ENCODE measurements at regions not wholly inside any gene's neighbourhood (a gene's known extent, or its start where the extent isn't known, plus 50 kb on each side); places are given as distances from the start of the nearest gene placed in this dataset.
A peak's percentile ranks its signal among the peaks of the same experiment; 100 is the strongest.

- H3K27ac ChIP-seq: no peak overlapping the region
- ChIA-PET CTCF (no interaction called here), POLR2A (ENCODE audit: low non-redundant PET) (no interaction called here)
- TF ChIP-seq, protein P1, sequence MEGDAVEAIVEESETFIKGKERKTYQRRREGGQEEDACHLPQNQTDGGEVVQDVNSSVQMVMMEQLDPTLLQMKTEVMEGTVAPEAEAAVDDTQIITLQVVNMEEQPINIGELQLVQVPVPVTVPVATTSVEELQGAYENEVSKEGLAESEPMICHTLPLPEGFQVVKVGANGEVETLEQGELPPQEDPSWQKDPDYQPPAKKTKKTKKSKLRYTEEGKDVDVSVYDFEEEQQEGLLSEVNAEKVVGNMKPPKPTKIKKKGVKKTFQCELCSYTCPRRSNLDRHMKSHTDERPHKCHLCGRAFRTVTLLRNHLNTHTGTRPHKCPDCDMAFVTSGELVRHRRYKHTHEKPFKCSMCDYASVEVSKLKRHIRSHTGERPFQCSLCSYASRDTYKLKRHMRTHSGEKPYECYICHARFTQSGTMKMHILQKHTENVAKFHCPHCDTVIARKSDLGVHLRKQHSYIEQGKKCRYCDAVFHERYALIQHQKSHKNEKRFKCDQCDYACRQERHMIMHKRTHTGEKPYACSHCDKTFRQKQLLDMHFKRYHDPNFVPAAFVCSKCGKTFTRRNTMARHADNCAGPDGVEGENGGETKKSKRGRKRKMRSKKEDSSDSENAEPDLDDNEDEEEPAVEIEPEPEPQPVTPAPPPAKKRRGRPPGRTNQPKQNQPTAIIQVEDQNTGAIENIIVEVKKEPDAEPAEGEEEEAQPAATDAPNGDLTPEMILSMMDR (conservative IDR thresholded peaks at IDR 0.05; ENCODE audit: low read depth): no peak
- no peak for DNase-seq (ENCODE audit: low spot score)
Measured at GRCh38 chr9:731474-731873, 110.0 kb upstream of the DMRT1 start.

DNA sequence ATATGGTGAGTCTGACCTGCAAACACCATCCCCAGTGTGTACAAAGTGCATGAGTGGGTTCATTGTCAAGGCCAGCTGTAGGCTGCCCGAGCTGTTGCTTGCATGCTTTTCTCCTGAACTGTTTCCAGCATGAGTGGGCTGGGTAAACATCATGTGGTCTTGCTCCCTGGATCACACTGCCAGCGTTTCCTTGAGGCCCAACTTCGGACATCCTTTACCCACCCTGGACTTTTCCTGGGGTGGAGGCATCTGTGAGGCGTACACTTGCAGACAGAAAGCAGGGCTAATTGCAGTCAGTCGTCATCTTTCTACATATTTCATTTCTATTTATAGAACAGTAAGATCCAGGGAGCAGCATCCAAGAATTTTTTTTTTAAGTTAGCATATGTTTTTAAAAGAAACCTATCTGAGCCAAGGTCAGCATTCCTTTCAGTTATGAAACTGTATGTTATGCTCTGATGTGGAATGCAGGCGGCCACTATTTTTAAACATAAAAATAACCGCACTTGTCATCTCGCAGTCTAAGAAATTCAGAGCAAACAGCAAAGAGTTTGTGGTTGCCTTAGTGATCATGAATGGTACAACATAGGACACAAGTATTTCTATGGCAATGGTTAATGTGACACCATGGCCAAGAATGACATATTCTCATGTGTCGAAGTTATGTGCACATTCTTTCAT lies 106.5 kb upstream of the DMRT1 start:
- ChIA-PET POLR2A (ENCODE audit: low non-redundant PET) (no interaction called here), CTCF (no interaction called here)
- TF ChIP-seq, protein P1 (conservative IDR thresholded peaks at IDR 0.05; ENCODE audit: low read depth): no peak
- no peak for DNase-seq (ENCODE audit: low spot score)
- peak overlapping the region; percentile 35 for H3K27ac ChIP-seq

DNA sequence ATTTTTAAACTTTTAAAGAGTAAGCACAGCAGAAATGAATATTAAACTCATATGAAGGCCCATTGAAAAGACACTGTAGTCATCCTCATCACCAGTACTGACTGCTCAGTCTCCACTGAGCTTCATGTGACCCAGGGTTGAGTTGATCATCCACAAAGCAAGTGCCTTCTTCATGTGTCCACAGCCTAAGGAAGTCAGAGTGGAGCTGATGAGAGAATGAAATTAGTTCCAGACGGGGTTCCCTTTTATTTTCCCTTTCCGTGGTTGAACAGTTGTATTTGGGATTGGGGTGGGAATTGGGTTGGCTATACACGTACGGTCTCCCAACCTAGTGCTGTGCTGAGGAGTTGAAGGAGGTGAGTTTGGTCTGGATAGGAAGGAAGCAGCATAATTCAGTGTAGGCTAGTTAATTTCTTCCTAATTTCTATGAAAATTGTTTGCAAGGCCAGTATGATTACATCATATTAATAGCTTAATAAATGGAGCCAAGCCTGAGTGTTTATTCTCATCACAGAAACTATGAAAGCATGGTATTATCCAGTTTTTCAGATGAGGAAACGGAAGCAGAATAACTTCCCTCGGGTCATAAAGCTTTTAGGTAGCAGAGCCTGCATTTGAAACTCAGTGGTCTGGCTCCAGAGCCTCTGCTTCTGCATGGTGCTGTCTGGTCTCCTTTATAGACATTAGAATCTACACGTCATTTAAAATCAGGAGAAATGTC lies 103.9 kb upstream of the DMRT1 start:
- H3K27ac ChIP-seq: peak overlapping the region; percentile 91
- TF ChIP-seq, protein P1 (conservative IDR thresholded peaks at IDR 0.05; ENCODE audit: low read depth): no peak
- POLR2A ChIA-PET (ENCODE audit: low non-redundant PET): no interaction called here
- DNase-seq (ENCODE audit: low spot score): no peak
- CTCF ChIA-PET: no interaction called here

GRCh38 chr9:738209-738915 lies 103.1 kb upstream of the DMRT1 start:
- TF ChIP-seq, protein P1 (conservative IDR thresholded peaks at IDR 0.05; ENCODE audit: low read depth): no peak
- ChIA-PET POLR2A (ENCODE audit: low non-redundant PET) (no interaction called here), CTCF (interaction anchor here (0.6 kb wide), 1 partner anchor 235 kb away, joined by 3 read pairs; no protein-coding TSS in a partner anchor)
- peak; percentile 70 for DNase-seq (ENCODE audit: low spot score)
- H3K27ac ChIP-seq: peak overlapping the region; percentile 91

- ChIA-PET CTCF (interaction anchor here (0.5 kb wide), 1 partner anchor 92 kb away, joined by 9 read pairs; no protein-coding TSS in a partner anchor), POLR2A (ENCODE audit: low non-redundant PET) (no interaction called here)
- no peak overlapping the region for H3K27ac ChIP-seq
- TF ChIP-seq, protein P1 (conservative IDR thresholded peaks at IDR 0.05; ENCODE audit: low read depth): no peak
- no peak for DNase-seq (ENCODE audit: low spot score)
Measured at GRCh38 chr9:739362-739761, 102.1 kb upstream of the DMRT1 start.

GRCh38 chr9:740221-740620 lies 101.3 kb upstream of the DMRT1 start:
- no peak overlapping the region for H3K27ac ChIP-seq
- TF ChIP-seq, protein P1 (conservative IDR thresholded peaks at IDR 0.05; ENCODE audit: low read depth): no peak
- POLR2A ChIA-PET (ENCODE audit: low non-redundant PET): no interaction called here
- CTCF ChIA-PET: no interaction called here
- DNase-seq (ENCODE audit: low spot score): no peak
